Stimulated activated naive CD8-positive, alpha-beta T cell treated with anti-CD3 and anti-CD28 coated beads, Interleukin-15, Interleukin-2, amounts not matched to agents 100 U/mL and 50 U/mL, for 24 hours (primary cell): ENCODE measurements at regions not wholly inside any gene's neighbourhood (a gene's known extent, or its start where the extent isn't known, plus 50 kb on each side); places are given as distances from the start of the nearest gene placed in this dataset.
"Not testable (repeated sequence)": the region's sequence is repeated elsewhere in the genome, so short reads cannot be mapped to it uniquely, and the experiment has no call there.

Experiments
- ATAC-seq: fragments of 150-1000 bp; cut with Tn5 transposase; one replicate; pipeline ENCODE4 v1.10.0; 2021
- DNase-seq: peaks from one replicate; pipeline ENCODE4 v3.0.0; 2021

DNA sequence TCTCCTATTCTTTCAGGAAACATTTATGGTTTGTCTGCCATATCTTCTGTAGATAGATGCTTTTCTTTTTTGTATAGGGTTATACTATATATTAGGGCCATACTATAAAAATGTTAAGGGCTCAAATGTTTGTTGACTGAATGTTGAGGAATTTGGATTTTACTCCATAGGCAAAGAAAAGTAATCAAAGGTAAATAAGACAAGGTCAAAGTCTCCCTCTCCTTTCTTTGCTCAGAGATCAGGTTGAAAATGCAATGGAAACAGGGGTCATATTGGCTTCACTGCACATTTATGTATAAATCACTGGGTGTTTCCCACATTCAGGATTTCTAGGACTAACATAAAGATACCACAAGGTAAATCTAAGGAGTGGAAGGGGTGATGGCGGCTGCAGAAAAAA lies 291.4 kb upstream of the FZD8 start:
- no peak for ATAC-seq
- no peak for DNase-seq

DNA sequence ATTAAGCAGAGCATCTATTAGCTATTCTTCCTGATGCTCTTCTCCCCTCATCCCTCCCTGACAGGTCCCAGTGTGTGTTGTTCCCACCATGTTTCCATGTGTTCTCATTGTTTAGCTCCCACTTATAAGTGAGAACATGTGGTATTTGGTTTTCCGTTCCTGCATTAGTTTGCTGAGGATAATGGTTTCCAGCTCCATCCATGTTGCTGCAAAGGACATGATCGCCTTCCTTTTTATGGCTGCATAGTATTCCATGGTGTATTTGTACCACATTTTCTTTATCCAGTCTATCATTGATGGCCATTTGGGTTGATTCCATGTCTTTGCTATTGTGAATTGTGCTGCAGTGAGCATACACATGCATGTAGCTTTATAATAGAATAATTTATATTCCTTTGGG lies 287.9 kb upstream of the FZD8 start:
- not testable (repeated sequence) for ATAC-seq, DNase-seq

- DNase-seq (no peak), ATAC-seq (no peak)
Observed at GRCh38 chr10:35928748-35929147, 286.7 kb upstream of the FZD8 start.

DNA sequence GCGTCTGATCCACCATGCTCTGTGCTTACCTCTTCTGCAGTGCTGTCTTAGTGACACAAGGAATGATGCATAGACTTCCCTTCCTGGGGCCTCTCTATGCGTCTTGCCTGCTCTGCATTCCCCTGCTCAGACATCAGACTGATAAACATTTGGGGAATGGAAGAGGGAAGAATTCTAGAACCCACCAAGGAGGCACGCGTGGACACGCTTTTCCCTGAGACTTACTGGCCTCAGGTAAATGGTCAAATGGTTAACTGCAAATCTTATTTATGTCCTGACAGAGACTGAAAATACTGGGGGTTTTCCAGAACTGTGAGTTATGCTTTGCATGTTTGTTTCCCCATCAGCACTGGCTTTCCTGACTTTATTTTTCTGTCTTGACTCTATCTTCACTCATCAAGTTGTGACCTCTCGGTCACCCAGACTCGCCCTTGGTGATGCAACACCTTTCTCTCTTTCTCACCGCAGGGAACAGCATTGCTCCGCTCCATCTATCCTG lies 285.9 kb upstream of the FZD8 start:
- ATAC-seq (no peak), DNase-seq (no peak)

- ATAC-seq (no peak), DNase-seq (no peak)
Observed at GRCh38 chr10:35927341-35927740, 285.2 kb upstream of the FZD8 start.

GRCh38 chr10:35926846-35927245 lies 284.8 kb upstream of the FZD8 start:
- ATAC-seq, result no peak
- no peak for DNase-seq

DNA sequence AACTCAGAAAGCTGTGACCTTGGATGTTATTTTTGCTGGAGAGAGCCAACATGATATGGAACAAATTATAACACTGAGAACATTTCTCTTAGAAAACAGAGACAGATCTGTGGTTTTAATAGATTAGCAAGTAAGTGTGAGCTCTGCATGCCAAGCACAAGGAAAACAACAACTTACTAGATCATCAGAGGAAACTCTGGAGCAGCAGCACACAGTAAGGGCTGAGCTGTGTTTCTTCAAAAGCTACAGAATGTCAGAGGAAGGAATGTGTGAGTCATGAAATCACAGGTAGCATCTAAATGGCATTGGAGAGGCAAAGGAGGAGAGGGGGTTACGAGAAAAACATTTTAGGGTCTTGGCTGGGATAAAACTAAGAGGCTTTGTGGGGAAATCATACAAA lies 283.4 kb upstream of the FZD8 start:
- DNase-seq (no peak), ATAC-seq (no peak)

- DNase-seq (no peak), ATAC-seq (no peak)
Observed at GRCh38 chr10:35924759-35925158, 282.7 kb upstream of the FZD8 start.

GRCh38 chr10:35922876-35923600 lies 280.9 kb upstream of the FZD8 start:
- ATAC-seq, result no peak
- no peak for DNase-seq

DNA sequence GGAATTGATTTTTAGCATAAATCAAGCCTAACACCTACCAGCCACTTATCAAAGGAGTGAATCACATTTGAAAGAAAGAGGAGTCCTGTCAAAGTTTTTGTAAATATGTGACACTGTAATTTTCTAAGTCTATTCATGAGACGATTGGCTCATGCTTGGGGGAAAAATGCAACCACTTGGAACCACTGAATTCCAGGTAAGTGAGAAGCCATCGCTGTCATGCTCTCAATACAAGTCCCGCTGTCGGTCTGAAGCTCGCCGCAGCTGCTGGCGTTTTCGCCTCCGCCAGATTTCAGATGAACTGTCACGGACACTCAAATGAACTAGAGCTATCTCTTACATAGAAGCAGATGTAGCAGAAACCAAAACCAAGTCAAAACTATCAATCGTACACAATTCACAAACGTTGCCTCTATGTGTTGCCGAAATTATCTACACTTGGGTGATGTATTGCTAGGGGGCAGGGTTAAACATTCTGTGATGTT lies 279.8 kb upstream of the FZD8 start:
- ATAC-seq (no peak), DNase-seq (no peak)

DNA sequence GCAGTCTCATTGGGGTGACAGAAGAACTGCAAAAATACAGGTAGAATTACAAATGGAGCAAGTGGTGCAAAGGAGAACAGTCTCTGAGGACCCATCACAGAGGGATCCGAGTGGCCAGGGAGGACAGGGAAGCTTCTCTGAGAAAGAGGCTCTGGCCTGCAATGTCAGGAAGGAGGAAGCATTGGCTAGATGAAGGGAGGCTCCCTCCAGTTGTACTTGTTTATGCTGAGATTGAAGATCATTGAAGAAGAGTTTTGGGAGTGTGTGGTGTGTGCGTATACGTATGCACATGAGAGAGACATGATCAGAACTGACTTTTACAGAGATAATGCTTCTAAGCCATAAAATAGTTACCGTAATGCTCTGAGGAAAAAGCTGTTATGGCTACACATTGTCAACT lies 274.7 kb upstream of the FZD8 start:
- no peak for ATAC-seq
- DNase-seq, result no peak

DNA sequence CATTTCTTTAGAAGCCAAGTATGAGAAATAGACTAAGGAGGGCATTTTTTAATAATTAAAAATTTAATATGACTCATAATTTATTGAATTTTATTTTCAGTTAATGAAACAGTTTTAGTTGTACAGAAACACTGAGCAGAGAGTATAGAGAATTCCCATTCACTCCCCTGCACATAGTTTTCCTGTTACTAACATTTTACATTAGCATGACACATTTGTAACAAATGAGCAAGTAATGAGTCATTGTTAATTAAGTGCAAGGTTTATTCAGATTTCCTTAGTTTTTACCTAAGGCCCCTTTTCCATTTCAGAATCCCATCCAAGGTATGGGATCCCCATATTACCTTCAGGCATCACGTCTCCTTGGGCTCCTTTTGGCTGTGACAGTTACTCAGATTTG lies 271.5 kb upstream of the FZD8 start:
- ATAC-seq (no peak), DNase-seq (no peak)

DNA sequence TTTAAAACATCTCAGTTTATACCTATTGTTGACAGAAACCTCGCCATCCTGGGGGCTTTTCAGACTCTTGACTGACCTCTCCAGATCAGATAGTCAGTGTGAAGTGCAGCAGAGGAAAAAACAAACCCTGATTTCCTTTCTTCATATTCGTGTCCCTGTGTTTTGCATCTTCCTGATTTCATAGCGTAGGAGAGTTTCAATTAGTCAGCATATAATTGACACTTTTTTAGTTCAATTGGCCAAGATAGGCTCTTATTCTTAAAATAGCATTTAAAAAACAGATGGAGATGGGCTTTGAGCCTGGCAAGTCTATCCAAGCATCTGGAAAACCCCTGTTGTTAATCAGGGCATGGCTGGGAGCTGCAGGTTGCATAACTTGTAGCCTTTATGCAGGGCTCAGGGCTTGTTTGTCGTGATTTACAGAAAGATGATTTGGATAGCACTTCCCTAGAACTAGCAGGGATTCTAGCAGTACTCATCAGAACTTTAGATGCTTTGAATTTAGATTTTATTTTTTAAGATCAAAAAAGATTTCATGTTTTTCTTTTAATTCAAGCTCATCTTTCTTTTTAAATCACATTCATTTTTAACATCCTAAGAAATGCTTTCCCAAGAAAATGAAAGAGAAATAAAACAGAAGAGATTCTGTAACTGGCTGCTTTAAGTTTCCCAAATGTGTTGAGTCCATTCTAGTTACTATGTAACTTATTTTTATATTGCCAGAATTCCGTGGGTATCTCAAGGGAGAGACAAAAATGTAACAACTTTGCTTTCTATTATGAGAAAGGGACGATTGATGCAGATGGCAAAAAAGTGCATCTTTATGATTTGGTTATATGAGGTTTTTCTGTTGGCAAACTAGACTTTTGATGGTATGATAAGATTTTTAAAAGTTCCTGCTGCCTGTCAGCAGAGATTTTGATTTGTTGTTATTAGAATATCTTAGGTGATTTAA lies 270.8 kb upstream of the FZD8 start:
- no peak for DNase-seq

GRCh38 chr10:35911954-35912353 lies 269.9 kb upstream of the FZD8 start:
- ATAC-seq, result no peak
- no peak for DNase-seq

More for the DNA sequence above, 270.8 kb upstream of the FZD8 start:
- no peak for ATAC-seq

- DNase-seq (no peak), ATAC-seq (no peak)
Observed at GRCh38 chr10:35911233-35911632, 269.1 kb upstream of the FZD8 start.

DNA sequence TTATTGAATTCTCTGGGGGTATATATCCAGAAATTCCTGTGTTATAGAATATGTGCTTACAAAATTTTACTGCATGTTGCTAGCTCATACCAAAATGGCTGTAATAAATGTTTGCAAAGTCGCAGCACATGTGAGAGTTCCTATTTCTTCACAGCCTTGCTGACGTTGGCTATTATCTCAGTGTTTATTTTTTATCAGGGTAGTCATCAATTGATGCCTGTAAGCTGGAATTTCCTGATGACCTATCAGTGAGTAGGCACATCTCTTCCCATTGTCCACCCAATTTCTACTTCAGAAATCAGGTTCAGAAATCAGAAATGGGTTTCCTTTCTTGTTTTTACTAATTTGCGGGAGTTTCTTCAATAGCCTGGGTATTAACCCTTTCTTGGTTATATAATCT lies 268.1 kb upstream of the FZD8 start:
- ATAC-seq (no peak), DNase-seq (no peak)

- no peak for ATAC-seq
- DNase-seq, result no peak
Observed at GRCh38 chr10:35909121-35909720, 267.1 kb upstream of the FZD8 start.

- no peak for ATAC-seq
Observed at GRCh38 chr10:35908451-35908850, 266.4 kb upstream of the FZD8 start.

DNA sequence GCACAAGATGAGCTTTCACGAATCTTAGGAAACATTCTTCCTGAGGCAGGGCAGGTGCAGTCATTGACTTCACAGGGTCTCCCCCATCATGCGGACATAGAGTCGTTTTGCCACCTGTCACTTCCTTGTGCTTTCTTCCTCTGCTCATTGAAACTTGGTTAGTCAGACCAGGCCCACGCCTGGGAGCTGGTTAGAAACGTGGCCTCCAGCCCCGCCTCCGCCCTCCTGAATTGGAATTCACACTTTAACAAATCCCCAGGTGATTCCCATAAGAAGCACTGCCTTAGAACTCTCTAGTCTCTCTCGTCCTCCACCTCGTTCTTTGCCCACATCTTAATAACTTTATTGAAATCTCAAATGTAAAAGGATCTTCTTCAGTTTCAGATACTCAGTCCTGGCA lies 265.5 kb upstream of the FZD8 start:
- ATAC-seq (no peak), DNase-seq (no peak)

More at GRCh38 chr10:35908451-35908850, 266.4 kb upstream of the FZD8 start:
- no peak for DNase-seq

GRCh38 chr10:35906155-35906554 lies 264.1 kb upstream of the FZD8 start:
- no peak for ATAC-seq
- DNase-seq, result no peak

GRCh38 chr10:35903021-35903420 lies 260.9 kb upstream of the FZD8 start:
- ATAC-seq (no peak), DNase-seq (no peak)

DNA sequence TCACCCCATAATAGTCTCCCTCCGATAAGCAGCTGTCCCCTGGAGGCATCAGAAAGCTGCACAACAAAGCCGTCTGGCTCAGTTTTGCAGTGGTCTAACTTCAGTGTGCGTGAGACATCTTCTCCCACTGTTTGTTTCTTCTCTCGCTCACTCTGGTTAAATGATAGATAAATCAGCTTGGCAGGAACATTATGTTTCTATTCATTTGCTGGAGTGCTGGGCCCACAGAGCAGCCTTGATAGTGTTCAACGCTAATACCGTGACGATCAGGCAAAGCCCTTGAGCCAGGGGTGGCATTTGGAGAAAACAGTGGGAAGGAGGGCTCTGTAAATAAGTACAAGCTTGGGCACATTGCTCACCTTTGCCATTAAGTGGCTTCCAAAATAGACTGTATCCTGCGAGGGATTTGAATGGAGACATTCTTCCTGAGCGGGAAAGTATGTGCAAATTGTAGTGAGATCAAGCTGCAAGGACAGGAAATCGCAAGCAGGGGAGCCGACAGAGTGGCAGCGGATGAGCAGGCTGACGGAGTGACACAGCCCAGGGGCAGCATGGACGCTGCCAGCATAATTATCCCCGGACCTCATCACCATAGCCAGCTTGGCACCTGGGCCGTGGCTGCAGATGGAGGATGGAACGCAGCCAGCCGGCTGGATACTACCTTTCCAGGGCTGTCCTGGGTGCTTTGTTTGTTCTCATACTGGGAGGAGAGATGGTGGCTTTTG lies 256.8 kb upstream of the FZD8 start:
- no peak for DNase-seq
- ATAC-seq, result no peak
